Aorta (tissue), 5 donors: ENCODE measurements at regions not wholly inside any gene's neighbourhood (a gene's known extent, or its start where the extent isn't known, plus 50 kb on each side); places are given as distances from the start of the nearest gene placed in this dataset.
A peak's percentile ranks its signal among the peaks of the same experiment; 100 is the strongest.

ENCODE experiments used
- ATAC-seq: fragments of 200-7000 bp; cut with Tn5 transposase; one replicate; pipeline ENCODE4 v1.9.1; 2022; ENCODE audit warnings: moderate library complexity; ENCODE audit not compliant: low FRiP score
- DNase-seq, 2 donors: peaks; one replicate each; pipeline ENCODE4 v3.0.0-alpha.2; 2020
- H3K27ac ChIP-seq, 2 donors: one replicate each; pipeline ENCODE4 v1.5.1; 2013; ENCODE audit warnings: low read length in 2 of 2, mild to moderate bottlenecking in 2 of 2, moderate library complexity in 2 of 2, control low read depth in 1 of 2, inconsistent platforms in 1 of 2, low read depth in 1 of 2
- H3K27me3 ChIP-seq, 2 donors: one replicate each; pipeline ENCODE4 v1.6.1; 2013; ENCODE audit warnings: control low read depth in 1 of 2, low read length in 1 of 2, mild to moderate bottlenecking in 1 of 2, moderate library complexity in 1 of 2; ENCODE audit not compliant: insufficient read depth in 2 of 2, control insufficient read depth in 1 of 2
- H3K36me3 ChIP-seq, 2 donors: one replicate each; pipeline ENCODE4 v1.6.1; 2013; ENCODE audit warnings: control low read depth in 1 of 2, low read length in 1 of 2, mild to moderate bottlenecking in 1 of 2; ENCODE audit not compliant: insufficient read depth in 2 of 2, control insufficient read depth in 1 of 2
- H3K4me1 ChIP-seq, 2 donors: one replicate each; pipeline ENCODE4 v1.6.1; 2013; ENCODE audit warnings: low read length in 2 of 2, control low read depth in 1 of 2, mild to moderate bottlenecking in 1 of 2, moderate library complexity in 1 of 2; ENCODE audit not compliant: insufficient read depth in 2 of 2, control insufficient read depth in 1 of 2
- H3K4me3 ChIP-seq, 2 donors: one replicate each; pipeline ENCODE4 v1.5.1; 2013; ENCODE audit warnings: low read length in 2 of 2, control low read depth in 1 of 2, mild to moderate bottlenecking in 1 of 2
- H3K9me3 ChIP-seq: one replicate; pipeline ENCODE4 v1.6.1; 2013; ENCODE audit warnings: mild to moderate bottlenecking, low read length; ENCODE audit not compliant: control insufficient read depth
- WGBS, 2 donors: extraction: QIAGEN DNeasy Blood & Tissue Kit; methylation state at CpG; one replicate each; pipeline ENCODE4 v1.1.7; 2013; 5-methylcytosine and 5-hydroxymethylcytosine counted together
- intact Hi-C, 2 donors: fragments of 100-400 bp; cut with DNase I; formaldehyde crosslinking; loops; one replicate each; pipeline versions ENCODE4 v1.14.2 to v1.15.0; 2022
- donor health status: healthy with polysubstance abuse.
- donor health status: Bipolar disorder and iron deficiency.
- donor health status: DM: no; HTN: no; CAD: no.
- donor health status: DM: no; HTN: no; CAD: no.
- donor health status: DM: yes; HTN: yes; CAD: no.

DNA sequence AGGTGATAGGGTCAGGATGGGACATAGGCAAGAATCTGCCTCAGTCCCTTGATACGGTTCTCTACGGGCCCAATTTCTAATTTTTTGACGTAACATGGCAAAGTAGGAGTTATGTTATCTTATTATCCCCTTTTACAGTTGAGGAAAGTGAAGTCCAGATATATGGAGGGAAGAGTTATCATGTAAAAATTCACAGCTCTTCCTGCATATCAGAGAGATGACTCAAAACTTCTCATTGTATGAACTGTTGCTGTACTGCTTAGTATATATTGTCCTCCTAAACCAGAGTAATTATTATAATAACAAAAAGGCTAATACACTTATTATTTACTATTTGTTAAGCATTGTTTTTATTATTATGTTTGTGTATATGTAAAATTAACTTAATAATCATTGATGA is 260.5 kb upstream of the IGFBP7 start:
- no peak for DNase-seq
- Histone ChIP-seq H3K27me3 (no peaks in the 10 kb centered on the region), H3K36me3 (no peaks in the 10 kb centered on the region)

DNA sequence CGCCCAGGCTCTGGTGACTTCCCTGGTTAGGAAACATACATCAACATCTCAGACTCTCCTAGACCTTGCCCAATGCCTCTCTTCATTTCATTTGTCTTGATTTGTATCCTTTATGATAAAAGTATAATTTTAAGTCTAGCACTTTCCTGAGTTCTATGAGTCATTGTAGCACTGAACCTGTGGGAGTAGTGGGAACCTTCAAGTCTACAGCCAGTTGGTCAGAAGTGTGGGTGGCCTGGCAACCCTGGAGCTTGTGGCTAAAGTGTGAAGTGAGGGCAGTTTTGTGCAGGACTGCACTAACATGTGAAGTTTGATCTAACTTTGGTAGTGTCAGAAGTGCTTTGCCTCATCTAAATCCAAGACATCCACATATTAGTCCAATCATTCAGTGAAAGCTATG is 259.3 kb upstream of the IGFBP7 start:
- intact Hi-C loops, result no loop called here
- 86 to 96% methylated on average over 1 of the region's 1 CpG for WGBS, 2 donors
- H3K4me1 ChIP-seq, result no peaks in the 10 kb centered on the region
- H3K27me3 ChIP-seq, result no peaks in the 10 kb centered on the region
- H3K36me3 ChIP-seq, result no peaks in the 10 kb centered on the region
- H3K9me3 ChIP-seq, result no peaks in the 10 kb centered on the region
- ATAC-seq (no peak), DNase-seq (no peak)
- no peak overlapping the region for H3K27ac ChIP-seq
- H3K4me3 ChIP-seq, result no peak overlapping the region

More for the DNA sequence above, 260.5 kb upstream of the IGFBP7 start:
- 94% methylated on average over 3 of the region's 3 CpGs for WGBS, 2 donors
- Histone ChIP-seq H3K4me3 (no peak overlapping the region), H3K4me1 (no peaks in the 10 kb centered on the region), H3K9me3 (peaks cover under 1% of the 10 kb centered on the region), H3K27ac (no peak overlapping the region)
- intact Hi-C loops, result no loop called here
- no peak for ATAC-seq

DNA sequence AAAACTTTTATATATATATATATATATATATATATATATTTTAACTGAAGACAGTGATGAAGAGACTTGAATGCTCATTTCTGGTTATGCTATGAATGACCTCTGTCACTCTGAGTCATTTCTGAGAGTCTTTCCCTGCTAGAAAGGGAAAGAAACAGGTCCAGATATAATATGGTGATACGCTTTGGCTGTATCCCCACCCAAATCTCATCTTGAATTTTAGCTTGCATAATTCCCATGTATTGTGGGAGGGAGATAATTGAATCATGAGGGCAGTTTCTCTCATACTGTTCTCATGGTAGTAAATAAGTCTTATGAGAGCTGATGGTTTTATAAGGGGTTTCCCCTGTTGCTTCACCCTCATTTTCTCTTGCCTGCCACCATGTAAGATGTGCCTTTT is 254.1 kb upstream of the IGFBP7 start:
- WGBS, 2 donors, result 94 to 100% methylated on average over 1 of the region's 1 CpG
- intact Hi-C loops, result no loop called here

DNA sequence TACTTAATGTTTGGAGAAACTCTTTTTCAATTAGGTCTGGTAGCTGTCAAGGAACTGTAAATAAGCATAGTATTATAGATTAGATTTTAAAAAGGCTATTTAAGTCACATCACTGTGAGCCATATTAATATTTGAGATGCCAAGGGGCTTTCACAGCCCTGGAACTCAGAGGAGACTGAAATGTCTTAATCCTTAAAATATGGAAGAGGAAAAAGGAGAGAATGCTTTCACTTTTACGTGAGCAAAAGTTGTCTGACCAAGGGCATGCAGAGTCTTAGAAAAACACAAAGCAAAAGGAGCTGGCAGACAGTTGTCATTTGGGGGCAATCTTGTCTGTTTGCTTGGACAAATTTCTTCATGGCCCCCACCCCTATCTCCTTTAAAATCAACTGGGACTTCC is 253.2 kb upstream of the IGFBP7 start:
- Histone ChIP-seq H3K27me3 (no peaks in the 10 kb centered on the region), H3K36me3 (no peaks in the 10 kb centered on the region), H3K9me3 (no peaks in the 10 kb centered on the region), H3K4me3 (no peak overlapping the region), H3K4me1 (no peaks in the 10 kb centered on the region), H3K27ac (peak overlapping the region in 1 of 2 donors; percentile 28)
- intact Hi-C loops, result no loop called here
- ATAC-seq (no peak), DNase-seq (no peak)
- 5 to 7% methylated on average over 1 of the region's 1 CpG for WGBS, 2 donors

More for the DNA sequence above, 254.1 kb upstream of the IGFBP7 start:
- H3K27ac ChIP-seq, result no peak overlapping the region
- H3K9me3 ChIP-seq, result no peaks in the 10 kb centered on the region
- DNase-seq (no peak), ATAC-seq (no peak)
- no peaks in the 10 kb centered on the region for H3K4me1 ChIP-seq
- no peak overlapping the region for H3K4me3 ChIP-seq
- no peaks in the 10 kb centered on the region for H3K27me3 ChIP-seq
- no peaks in the 10 kb centered on the region for H3K36me3 ChIP-seq

DNA sequence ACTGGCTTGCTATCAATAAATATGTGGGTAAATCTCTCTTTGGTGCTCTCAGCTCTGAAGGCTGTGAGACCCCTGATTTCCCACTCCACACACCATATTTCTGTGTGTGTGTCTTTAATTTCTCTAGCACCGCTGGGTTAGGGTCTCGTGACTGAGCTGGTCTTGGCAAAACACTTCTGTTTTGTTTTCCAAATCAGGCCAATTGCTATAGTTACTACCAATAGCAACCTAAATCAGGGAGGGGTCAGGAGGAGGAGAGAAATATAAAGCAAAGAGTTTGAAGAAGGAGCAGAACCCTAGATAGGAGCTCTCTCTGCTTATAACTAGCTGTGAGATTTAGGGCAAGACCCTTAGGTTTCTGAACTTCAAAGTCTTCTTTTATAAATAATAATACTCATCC is 250.5 kb upstream of the IGFBP7 start:
- H3K36me3 ChIP-seq, result no peaks in the 10 kb centered on the region
- H3K27ac ChIP-seq, result no peak overlapping the region
- no peaks in the 10 kb centered on the region for H3K9me3 ChIP-seq
- H3K4me3 ChIP-seq, result no peak overlapping the region
- DNase-seq (no peak), ATAC-seq (no peak)
- no peaks in the 10 kb centered on the region for H3K27me3 ChIP-seq
- intact Hi-C loops, result no loop called here
- no peaks in the 10 kb centered on the region for H3K4me1 ChIP-seq
- WGBS, 2 donors, result 36 to 40% methylated on average over 2 of the region's 2 CpGs

DNA sequence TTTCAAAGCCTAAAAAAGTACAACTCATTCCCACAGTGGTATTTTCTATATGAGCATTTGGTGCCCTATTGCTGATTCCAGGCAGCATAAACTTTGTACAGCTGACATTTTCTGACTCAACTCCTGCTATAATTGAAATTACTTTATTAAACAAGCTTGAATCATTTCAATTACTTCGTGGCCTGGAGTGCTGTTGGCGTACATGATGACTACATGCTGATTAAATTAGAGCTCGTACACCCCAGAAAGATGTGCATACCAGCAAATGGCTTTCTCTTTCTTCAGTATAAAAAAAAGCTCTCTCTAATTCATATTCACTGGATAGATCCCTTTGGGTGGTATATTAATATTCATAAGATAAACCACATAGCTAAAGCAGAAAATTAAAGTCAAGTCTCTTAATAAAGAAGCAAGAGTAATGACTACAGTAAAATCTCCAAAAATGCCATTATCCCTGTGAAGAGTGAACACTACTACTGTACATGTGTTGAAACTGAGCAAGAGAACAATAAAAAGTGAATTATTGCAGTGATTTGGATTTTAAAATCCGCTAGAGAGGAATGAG is 245.0 kb upstream of the IGFBP7 start:
- WGBS, 2 donors, result 71 to 73% methylated on average over 4 of the region's 4 CpGs
- Histone ChIP-seq H3K9me3 (no peaks in the 10 kb centered on the region), H3K4me1 (no peaks in the 10 kb centered on the region), H3K36me3 (no peaks in the 10 kb centered on the region), H3K27me3 (no peaks in the 10 kb centered on the region), H3K27ac (no peak overlapping the region), H3K4me3 (no peak overlapping the region)
- DNase-seq, result no peak
- intact Hi-C loops, result no loop called here
- no peak for ATAC-seq

DNA sequence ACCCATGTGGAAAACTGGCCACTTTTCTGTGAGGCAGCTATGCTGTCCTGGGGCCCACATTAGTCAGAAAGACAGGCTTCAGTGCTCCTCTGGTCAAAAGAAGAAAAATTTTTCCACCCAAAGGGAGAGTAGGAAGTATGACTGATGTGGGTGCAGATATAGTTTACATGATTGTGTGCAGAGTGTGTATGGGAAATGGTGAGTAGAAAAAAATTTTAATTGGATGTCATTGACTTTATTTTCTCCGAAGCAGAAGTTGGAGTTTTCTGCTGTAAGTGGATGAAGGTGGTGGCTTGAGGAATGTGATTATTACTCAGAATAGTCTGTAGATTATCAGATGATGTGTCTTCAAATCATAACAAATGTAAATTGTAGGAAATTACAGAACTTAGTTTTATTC is 241.5 kb upstream of the IGFBP7 start:
- Histone ChIP-seq H3K4me1 (no peaks in the 10 kb centered on the region), H3K9me3 (no peaks in the 10 kb centered on the region), H3K27me3 (no peaks in the 10 kb centered on the region), H3K36me3 (no peaks in the 10 kb centered on the region), H3K27ac (no peak overlapping the region), H3K4me3 (no peak overlapping the region)
- DNase-seq, result no peak
- ATAC-seq, result no peak
- intact Hi-C loops, result no loop called here
- 87 to 91% methylated on average over 1 of the region's 1 CpG for whole genome bisulfite sequencing, 2 donors

DNA sequence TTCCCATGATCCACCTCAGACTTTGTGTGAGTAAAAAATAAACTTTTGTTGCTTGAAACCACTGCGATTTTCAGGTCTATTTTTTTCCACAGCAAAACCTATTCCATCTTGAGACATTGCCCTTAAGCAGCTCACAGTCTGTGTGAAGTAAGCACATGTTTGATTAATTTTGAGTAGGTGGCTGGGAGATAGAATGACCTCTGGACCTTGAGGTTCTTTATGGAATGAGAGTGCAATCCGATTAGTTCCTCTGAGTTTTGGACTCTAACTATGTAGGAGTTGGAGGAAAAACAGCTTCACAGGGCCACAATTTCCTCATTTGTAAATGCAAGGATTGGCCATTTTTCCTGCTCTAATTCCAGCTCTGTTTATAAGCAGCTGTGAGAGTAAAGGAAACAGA is 234.1 kb upstream of the IGFBP7 start:
- DNase-seq, result no peak
- no peak overlapping the region for H3K4me3 ChIP-seq
- WGBS, 2 donors, result 52 to 58% methylated on average over 2 of the region's 2 CpGs
- no peaks in the 10 kb centered on the region for H3K27me3 ChIP-seq
- H3K9me3 ChIP-seq, result no peaks in the 10 kb centered on the region
- ATAC-seq, result no peak
- intact Hi-C loops, result no loop called here
- no peak overlapping the region for H3K27ac ChIP-seq
- no peaks in the 10 kb centered on the region for H3K4me1 ChIP-seq
- no peaks in the 10 kb centered on the region for H3K36me3 ChIP-seq

DNA sequence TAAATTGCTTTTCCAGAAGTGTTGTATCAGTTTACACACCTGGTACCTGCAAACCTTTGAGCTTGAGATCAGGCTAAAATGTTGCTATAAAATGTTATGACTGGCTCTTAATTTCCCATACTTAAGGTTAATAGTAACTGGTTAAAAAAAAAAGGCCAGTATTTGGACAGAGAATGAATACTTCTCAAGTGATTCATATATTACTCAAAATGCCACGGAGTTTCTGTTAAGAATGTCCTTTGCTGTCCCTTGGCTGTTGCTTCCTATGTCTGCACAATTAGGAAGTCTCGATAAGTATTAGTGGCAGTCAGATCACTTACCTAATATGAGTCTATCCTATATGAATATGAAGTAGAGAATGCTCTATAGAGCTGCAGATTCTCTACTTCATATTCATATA is 232.2 kb upstream of the IGFBP7 start:
- Histone ChIP-seq H3K36me3 (no peaks in the 10 kb centered on the region), H3K4me3 (no peak overlapping the region), H3K27me3 (no peaks in the 10 kb centered on the region), H3K9me3 (no peaks in the 10 kb centered on the region), H3K27ac (no peak overlapping the region), H3K4me1 (no peaks in the 10 kb centered on the region)
- intact Hi-C loops, result no loop called here
- no peak for ATAC-seq
- 6 to 7% methylated on average over 2 of the region's 2 CpGs for WGBS, 2 donors
- no peak for DNase-seq
